NCI-H446 treated with DMSO at 0.1 percent for 48 hours (cell line): ENCODE measurements at regions not wholly inside any gene's neighbourhood (a gene's known extent, or its start where the extent isn't known, plus 50 kb on each side); places are given as distances from the start of the nearest gene placed in this dataset.
"Not testable (repeated sequence)": the region's sequence is repeated elsewhere in the genome, so short reads cannot be mapped to it uniquely, and the experiment has no call there.

Source experiments
- DNase-seq: peaks from one replicate; lab custom pipeline; 2025; lab: John Stamatoyannopoulos, UW

GRCh38 chr3:153370680-153371079 is 208.7 kb downstream of the RAP2B start:
- no peak for DNase-seq

- DNase-seq = no peak
Observed at GRCh38 chr3:153372326-153372725, 210.3 kb downstream of the RAP2B start.

GRCh38 chr3:153373606-153374005 is 211.6 kb downstream of the RAP2B start:
- DNase-seq = no peak

- not testable (repeated sequence) for DNase-seq
Observed at GRCh38 chr3:153378366-153378765, 216.3 kb downstream of the RAP2B start.

- DNase-seq = no peak
Observed at GRCh38 chr3:153379516-153379915, 217.5 kb downstream of the RAP2B start.

GRCh38 chr3:153385343-153385742 is 223.3 kb downstream of the RAP2B start:
- DNase-seq = no peak

GRCh38 chr3:153392363-153392762 is 230.3 kb downstream of the RAP2B start:
- no peak for DNase-seq

GRCh38 chr3:153394017-153394416 is 232.0 kb downstream of the RAP2B start:
- no peak for DNase-seq

GRCh38 chr3:153396581-153396980 is 234.6 kb downstream of the RAP2B start:
- no peak for DNase-seq

- no peak for DNase-seq
Observed at GRCh38 chr3:153397794-153398193, 235.8 kb downstream of the RAP2B start.

- DNase-seq = no peak
Observed at GRCh38 chr3:153399636-153400035, 237.6 kb downstream of the RAP2B start.

GRCh38 chr3:153400641-153401040 is 238.6 kb downstream of the RAP2B start:
- DNase-seq = no peak

- no peak for DNase-seq
Observed at GRCh38 chr3:153404157-153404556, 242.1 kb downstream of the RAP2B start.

GRCh38 chr3:153405320-153405719 is 243.3 kb downstream of the RAP2B start:
- DNase-seq = not testable (repeated sequence)

GRCh38 chr3:153410517-153410916 is 248.5 kb downstream of the RAP2B start:
- DNase-seq = no peak

GRCh38 chr3:153414982-153415381 is 253.0 kb downstream of the RAP2B start:
- DNase-seq = no peak

GRCh38 chr3:153422314-153422713 is 260.3 kb downstream of the RAP2B start:
- DNase-seq = no peak

- DNase-seq = not testable (repeated sequence)
Observed at GRCh38 chr3:153423820-153424219, 261.8 kb downstream of the RAP2B start.

- DNase-seq = no peak
Observed at GRCh38 chr3:153426344-153426743, 264.3 kb downstream of the RAP2B start.

- DNase-seq = no peak
Observed at GRCh38 chr3:153426803-153427202, 264.8 kb downstream of the RAP2B start.

GRCh38 chr3:153429821-153430220 is 267.8 kb downstream of the RAP2B start:
- DNase-seq = no peak

GRCh38 chr3:153431076-153431475 is 269.1 kb downstream of the RAP2B start:
- no peak for DNase-seq

GRCh38 chr3:153437666-153438065 is 275.6 kb downstream of the RAP2B start:
- DNase-seq = no peak

GRCh38 chr3:153438271-153438670 is 276.2 kb downstream of the RAP2B start:
- no peak for DNase-seq

- DNase-seq = no peak
Observed at GRCh38 chr3:153439780-153440179, 277.8 kb downstream of the RAP2B start.
